ENCODE measurements at regions not wholly inside any gene's neighbourhood (a gene's known extent, or its start where the extent isn't known, plus 50 kb on each side); places are given as distances from the start of the nearest gene placed in this dataset.
"Not testable (repeated sequence)": the region's sequence is repeated elsewhere in the genome, so short reads cannot be mapped to it uniquely, and the experiment has no call there.

- no peaks in the 10 kb centered on the region for H3F3A ChIP-seq (ENCODE audit: insufficient read depth, low read length, poor library complexity, severe bottlenecking)
- no peak overlapping the region for H3K9ac ChIP-seq (ENCODE audit: low read length)
- TF ChIP-seq, protein P1, sequence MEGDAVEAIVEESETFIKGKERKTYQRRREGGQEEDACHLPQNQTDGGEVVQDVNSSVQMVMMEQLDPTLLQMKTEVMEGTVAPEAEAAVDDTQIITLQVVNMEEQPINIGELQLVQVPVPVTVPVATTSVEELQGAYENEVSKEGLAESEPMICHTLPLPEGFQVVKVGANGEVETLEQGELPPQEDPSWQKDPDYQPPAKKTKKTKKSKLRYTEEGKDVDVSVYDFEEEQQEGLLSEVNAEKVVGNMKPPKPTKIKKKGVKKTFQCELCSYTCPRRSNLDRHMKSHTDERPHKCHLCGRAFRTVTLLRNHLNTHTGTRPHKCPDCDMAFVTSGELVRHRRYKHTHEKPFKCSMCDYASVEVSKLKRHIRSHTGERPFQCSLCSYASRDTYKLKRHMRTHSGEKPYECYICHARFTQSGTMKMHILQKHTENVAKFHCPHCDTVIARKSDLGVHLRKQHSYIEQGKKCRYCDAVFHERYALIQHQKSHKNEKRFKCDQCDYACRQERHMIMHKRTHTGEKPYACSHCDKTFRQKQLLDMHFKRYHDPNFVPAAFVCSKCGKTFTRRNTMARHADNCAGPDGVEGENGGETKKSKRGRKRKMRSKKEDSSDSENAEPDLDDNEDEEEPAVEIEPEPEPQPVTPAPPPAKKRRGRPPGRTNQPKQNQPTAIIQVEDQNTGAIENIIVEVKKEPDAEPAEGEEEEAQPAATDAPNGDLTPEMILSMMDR (IDR thresholded peaks at IDR 0.05; ENCODE audit: poor library complexity, severe bottlenecking): no peak
- no peak for TF ChIP-seq TAF1 (IDR thresholded peaks at IDR 0.05; ENCODE audit: low read depth)
- no peak for TF ChIP-seq POLR2AphosphoS5 (IDR thresholded peaks at IDR 0.05)
- no peak for TF ChIP-seq EP300 (conservative IDR thresholded peaks at IDR 0.05; ENCODE audit: poor library complexity, severe bottlenecking)
- TF ChIP-seq EZH2 (IDR thresholded peaks at IDR 0.05; ENCODE audit: borderline replicate concordance, insufficient read depth, low read length, poor library complexity, severe bottlenecking): no peak
- no peak for TF ChIP-seq SMC3 (conservative IDR thresholded peaks at IDR 0.05; ENCODE audit: poor library complexity)
- no peak for TF ChIP-seq MXI1 (conservative IDR thresholded peaks at IDR 0.05; ENCODE audit: poor library complexity, severe bottlenecking)
- no peak for TF ChIP-seq RAD21 (conservative IDR thresholded peaks at IDR 0.05)
- no peak for TF ChIP-seq REST (IDR thresholded peaks at IDR 0.05; ENCODE audit: borderline replicate concordance)
- no peaks in the 10 kb centered on the region for H3K36me3 ChIP-seq (ENCODE audit: insufficient read depth, low read length)
- no peak overlapping the region for H3K27ac ChIP-seq (ENCODE audit: low read length)
- H4K20me1 ChIP-seq (ENCODE audit: insufficient read depth): no peaks in the 10 kb centered on the region
- H3K27me3 ChIP-seq (ENCODE audit: insufficient read depth, low read depth, low read length): no peaks in the 10 kb centered on the region
- no peaks in the 10 kb centered on the region for H3K79me2 ChIP-seq (replicated peaks; ENCODE audit: insufficient read depth, low read length)
- H3K4me3 ChIP-seq (ENCODE audit: low read length): no peak overlapping the region
- no peak overlapping the region for H2AFZ ChIP-seq (ENCODE audit: low read depth, low read length)
- H3K4me2 ChIP-seq (ENCODE audit: low read length): no peak overlapping the region
- H3K9me3 ChIP-seq (ENCODE audit: low read length): no peaks in the 10 kb centered on the region
- H3K9me2 ChIP-seq (ENCODE audit: insufficient read depth, low read length): no peaks in the 10 kb centered on the region
Measured at GRCh38 chr9:106038266-106039001, 344.1 kb downstream of the TMEM38B start.

DNA sequence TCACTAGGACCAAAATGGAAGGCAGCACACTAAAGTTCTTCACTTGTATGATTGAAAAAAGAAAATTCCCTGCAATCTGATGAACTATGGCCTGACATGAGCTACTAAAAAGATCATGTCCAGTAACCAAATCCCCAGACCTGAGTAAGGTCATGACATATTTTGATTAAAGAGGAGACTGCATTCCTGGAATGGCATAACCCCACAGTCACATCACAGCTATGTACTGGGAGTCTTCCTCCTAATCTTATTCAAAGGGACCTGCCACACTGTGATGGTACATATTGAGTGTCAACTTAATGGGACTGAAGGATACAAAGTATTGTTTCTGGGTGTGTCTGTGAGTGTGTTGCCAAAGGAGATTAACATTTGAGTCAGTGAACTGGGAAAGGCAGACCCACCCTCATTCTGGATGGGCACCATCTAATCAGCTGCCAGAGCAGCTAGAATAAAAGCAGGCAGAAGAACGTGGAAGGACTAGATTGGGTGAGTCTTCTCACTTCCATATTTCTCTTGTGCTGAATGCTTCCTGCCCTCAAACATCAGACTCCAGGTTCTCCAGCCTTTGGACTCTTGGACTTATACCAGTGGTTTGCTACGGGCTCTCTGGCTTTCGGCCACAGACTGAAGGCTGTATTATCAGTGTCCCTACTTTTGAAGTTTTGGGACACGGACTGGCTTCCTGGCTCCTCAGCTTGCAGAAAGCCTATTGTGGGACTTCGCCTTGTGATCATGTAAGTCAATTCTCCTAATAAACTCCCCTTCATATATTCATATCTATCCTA, 345.0 kb downstream of the TMEM38B start:
- no peaks in the 10 kb centered on the region for H3K79me2 ChIP-seq (replicated peaks; ENCODE audit: insufficient read depth, low read length)
- no peaks in the 10 kb centered on the region for H3K36me3 ChIP-seq (ENCODE audit: insufficient read depth, low read length)
- H3K27ac ChIP-seq (ENCODE audit: low read length): no peak overlapping the region
- no peaks in the 10 kb centered on the region for H3K9me2 ChIP-seq (ENCODE audit: insufficient read depth, low read length)
- TF ChIP-seq SMC3 (conservative IDR thresholded peaks at IDR 0.05; ENCODE audit: poor library complexity) (no peak), MXI1 (conservative IDR thresholded peaks at IDR 0.05; ENCODE audit: poor library complexity, severe bottlenecking) (no peak)
- no peak overlapping the region for H3K4me3 ChIP-seq (ENCODE audit: low read length)
- H4K20me1 ChIP-seq (ENCODE audit: insufficient read depth): no peaks in the 10 kb centered on the region
- H2AFZ ChIP-seq (ENCODE audit: low read depth, low read length): no peak overlapping the region
- no peak overlapping the region for H3K4me2 ChIP-seq (ENCODE audit: low read length)
- no peaks in the 10 kb centered on the region for H3K27me3 ChIP-seq (ENCODE audit: insufficient read depth, low read depth, low read length)
- H3K9ac ChIP-seq (ENCODE audit: low read length): no peak overlapping the region
- no peaks in the 10 kb centered on the region for H3F3A ChIP-seq (ENCODE audit: insufficient read depth, low read length, poor library complexity, severe bottlenecking)
- no peaks in the 10 kb centered on the region for H3K9me3 ChIP-seq (ENCODE audit: low read length)

- H2AFZ ChIP-seq (ENCODE audit: low read depth, low read length); H3K27me3 ChIP-seq (ENCODE audit: insufficient read depth, low read depth, low read length); H3F3A ChIP-seq (ENCODE audit: insufficient read depth, low read length, poor library complexity, severe bottlenecking); H4K20me1 ChIP-seq (ENCODE audit: insufficient read depth); H3K36me3 ChIP-seq (ENCODE audit: insufficient read depth, low read length); H3K9ac ChIP-seq (ENCODE audit: low read length); H3K27ac ChIP-seq (ENCODE audit: low read length); H3K4me2 ChIP-seq (ENCODE audit: low read length); H3K9me3 ChIP-seq (ENCODE audit: low read length); H3K79me2 ChIP-seq (replicated peaks; ENCODE audit: insufficient read depth, low read length); H3K9me2 ChIP-seq (ENCODE audit: insufficient read depth, low read length); H3K4me3 ChIP-seq (ENCODE audit: low read length): not testable (repeated sequence)
Measured at GRCh38 chr9:106041920-106042319, 347.6 kb downstream of the TMEM38B start.

All from neural cell (in vitro differentiated cells).